Fibroblast of upper back skin (primary cell): ENCODE measurements at regions not wholly inside any gene's neighbourhood (a gene's known extent, or its start where the extent isn't known, plus 50 kb on each side); places are given as distances from the start of the nearest gene placed in this dataset.
"Not testable (repeated sequence)": the region's sequence is repeated elsewhere in the genome, so short reads cannot be mapped to it uniquely, and the experiment has no call there.

Experiments used
- DNase-seq: peaks from one replicate; pipeline ENCODE4 v3.0.0-alpha.2; 2013

DNA sequence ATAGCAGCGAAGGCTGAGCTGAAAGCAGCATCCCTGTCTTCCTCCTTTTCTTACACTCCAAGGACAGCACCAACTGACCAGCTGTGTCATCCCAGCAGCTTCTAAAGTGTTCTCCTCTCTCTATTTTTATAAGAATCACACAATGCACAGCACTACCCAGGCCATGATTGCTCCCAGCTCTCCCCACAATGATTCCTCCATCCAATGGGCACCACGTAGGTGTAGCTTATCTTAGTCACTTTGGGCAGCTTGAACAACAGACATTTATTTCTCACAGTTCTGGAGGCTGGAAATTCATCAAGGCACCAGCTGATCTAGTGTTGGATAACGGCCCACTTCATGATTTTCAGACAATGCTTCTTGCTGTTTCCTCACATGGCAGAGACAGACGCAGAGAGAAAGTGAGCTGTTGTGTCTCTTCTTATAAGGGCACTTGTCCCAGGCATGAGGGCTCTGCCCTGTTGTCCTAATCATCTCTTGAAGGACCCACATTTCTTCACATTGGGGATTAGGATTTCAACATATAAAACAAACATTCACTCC is 92.0 kb upstream of the CDC14C start:
- no peak for DNase-seq

DNA sequence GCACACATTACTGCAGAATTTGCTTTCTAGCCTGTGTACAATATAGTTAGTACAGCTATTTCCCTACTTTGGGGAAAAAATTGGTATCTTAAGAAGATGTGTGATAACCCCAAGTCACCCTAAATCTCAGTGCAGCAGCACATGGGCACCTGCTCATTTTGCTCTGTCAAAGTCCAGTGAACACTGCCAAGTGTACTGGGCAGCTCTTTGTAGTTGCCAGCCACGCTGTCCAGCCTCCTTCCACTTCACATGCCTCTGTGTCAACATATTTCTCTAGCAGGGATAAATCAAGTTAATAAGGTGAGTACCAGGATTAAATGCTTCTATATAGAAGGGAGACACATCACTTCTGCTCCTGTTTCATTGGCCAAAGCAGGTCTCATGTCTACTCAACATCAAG is 87.1 kb upstream of the CDC14C start:
- DNase-seq = no peak

DNA sequence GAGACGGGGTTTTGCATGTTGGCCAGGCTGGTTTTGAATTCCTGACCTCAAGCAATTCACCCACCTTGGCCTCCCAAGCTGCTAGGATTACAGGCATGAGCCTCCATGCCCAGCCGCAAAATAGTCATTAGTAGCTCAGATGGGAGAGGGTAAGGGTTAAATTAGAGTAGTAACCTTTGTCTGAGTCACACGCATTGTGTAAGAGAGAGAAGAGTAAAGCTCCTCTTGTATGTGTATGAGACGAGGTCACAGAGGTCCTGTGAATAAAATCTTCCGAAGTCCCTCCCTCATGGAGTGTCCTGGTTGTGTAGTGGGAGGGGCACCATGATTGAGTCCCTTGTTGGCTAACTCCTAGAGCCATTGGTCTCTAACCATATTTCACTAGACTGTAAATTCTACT is 85.2 kb upstream of the CDC14C start:
- DNase-seq = no peak

DNA sequence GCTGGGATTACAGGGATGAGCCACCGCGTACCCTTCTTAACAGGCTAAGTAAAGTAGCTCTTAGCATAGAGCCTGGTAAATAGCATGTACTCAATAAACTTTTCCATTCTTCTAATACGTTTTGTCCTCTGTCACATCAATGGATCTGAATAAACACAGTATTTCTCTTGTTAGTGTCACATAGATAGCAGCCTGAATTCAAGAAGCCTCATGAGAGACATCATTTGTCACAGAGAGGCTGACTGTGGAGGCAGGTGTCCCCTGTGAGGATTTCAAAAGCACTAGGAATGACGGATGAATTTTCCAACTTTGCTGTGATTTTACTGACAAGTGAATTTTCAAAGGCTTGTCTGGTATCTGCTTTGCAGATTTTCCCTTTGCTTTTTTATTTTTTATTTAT is 82.6 kb upstream of the CDC14C start:
- DNase-seq = no peak

DNA sequence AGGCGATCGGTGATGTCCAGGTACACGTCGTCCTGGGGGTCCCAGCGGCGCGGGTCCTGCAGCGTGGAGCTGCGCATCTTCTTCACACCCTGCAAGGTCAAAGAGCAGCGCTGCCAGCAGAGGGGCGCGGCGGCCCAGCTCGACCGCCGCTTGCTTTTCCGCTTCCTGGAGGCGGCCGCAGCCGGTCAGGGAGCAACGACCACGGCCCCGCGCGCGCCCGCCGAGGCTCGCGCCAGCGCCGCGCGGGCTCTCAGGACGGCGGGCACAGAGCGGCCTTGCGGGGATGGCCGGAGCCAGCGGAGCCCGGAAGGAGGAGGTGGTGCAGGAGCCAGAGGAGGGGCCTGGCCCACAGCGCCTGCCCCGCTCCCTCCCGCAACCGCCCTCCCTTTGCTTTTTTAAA is 76.4 kb upstream of the CDC14C start:
- DNase-seq = no peak

DNA sequence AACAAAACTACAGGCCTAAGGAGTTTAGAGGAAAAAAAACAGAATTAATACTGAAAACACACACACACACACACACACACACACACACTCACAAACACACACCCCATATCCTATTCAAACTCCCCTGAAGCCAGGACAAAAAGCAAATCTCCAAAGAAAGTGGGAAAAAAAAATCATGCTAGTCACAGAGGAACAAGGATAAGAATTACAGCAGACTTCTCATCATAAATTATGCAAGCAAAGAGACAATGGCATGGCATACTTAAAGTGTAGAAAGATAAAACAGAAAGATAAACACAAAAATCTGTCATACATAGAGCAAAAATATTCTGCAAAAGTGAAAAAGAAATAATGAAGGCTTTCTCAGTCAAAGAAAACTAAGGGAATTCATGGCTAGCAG is 63.9 kb upstream of the CDC14C start:
- not testable (repeated sequence) for DNase-seq

DNA sequence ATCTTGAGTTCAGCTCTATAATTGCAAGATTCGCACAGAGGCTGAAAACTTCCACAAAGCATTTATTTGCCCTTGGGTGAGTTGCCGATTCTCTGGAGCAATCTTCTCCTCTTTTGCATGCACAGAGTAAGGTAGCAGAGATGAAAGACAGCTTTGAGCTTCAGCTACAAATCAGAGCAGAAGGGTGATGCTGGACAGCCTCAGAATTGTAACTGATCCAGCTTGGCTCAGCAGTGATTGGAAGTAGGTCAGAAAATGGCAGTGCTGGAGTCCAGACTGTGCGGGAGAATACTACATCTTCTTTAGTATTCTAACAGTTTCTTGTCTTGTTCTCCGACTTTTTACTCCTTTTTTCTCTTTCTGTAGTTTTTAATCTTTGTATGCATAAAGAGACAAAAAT is 55.4 kb upstream of the CDC14C start:
- no peak for DNase-seq

DNA sequence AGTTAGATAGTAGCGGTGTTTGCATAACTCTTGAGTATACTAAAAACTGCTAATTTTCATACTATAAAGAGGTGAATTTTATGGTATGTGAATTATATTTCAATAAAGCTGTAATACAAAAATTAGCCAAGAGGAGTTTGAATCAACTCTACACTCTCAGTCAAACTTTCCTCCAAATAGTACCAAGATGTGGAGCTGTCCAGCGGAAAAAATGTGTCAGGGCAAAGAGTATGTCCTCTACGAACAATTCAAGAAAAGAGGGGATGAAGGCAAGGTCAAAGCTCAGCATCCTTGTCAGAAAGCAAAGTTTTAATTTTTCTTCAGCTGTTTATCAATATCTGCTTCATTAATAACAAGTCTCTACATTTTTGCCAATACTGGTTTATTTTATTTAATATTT is 51.8 kb upstream of the CDC14C start:
- no peak for DNase-seq
